ENCODE measurements at regions not wholly inside any gene's neighbourhood (a gene's known extent, or its start where the extent isn't known, plus 50 kb on each side); places are given as distances from the start of the nearest gene placed in this dataset.

- TF ChIP-seq POLR2A (IDR thresholded peaks at IDR 0.05): no peak
- no peak for TF ChIP-seq CTCF (IDR thresholded peaks at IDR 0.05)
- no peak for TF ChIP-seq EP300 (IDR thresholded peaks at IDR 0.05)
Observed at GRCh38 chr2:221822416-221822815, 250.3 kb upstream of the EPHA4 start.

Data from tibial nerve (tissue), 4 donors.